ENCODE measurements at regions not wholly inside any gene's neighbourhood (a gene's known extent, or its start where the extent isn't known, plus 50 kb on each side); places are given as distances from the start of the nearest gene placed in this dataset.
A peak's percentile ranks its signal among the peaks of the same experiment; 100 is the strongest.
"Not testable (repeated sequence)": the region's sequence is repeated elsewhere in the genome, so short reads cannot be mapped to it uniquely, and the experiment has no call there.

- TF ChIP-seq, protein P1, sequence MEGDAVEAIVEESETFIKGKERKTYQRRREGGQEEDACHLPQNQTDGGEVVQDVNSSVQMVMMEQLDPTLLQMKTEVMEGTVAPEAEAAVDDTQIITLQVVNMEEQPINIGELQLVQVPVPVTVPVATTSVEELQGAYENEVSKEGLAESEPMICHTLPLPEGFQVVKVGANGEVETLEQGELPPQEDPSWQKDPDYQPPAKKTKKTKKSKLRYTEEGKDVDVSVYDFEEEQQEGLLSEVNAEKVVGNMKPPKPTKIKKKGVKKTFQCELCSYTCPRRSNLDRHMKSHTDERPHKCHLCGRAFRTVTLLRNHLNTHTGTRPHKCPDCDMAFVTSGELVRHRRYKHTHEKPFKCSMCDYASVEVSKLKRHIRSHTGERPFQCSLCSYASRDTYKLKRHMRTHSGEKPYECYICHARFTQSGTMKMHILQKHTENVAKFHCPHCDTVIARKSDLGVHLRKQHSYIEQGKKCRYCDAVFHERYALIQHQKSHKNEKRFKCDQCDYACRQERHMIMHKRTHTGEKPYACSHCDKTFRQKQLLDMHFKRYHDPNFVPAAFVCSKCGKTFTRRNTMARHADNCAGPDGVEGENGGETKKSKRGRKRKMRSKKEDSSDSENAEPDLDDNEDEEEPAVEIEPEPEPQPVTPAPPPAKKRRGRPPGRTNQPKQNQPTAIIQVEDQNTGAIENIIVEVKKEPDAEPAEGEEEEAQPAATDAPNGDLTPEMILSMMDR (IDR thresholded peaks at IDR 0.05; ENCODE audit: extremely low read depth, missing control alignments) = no peak
These were observed 78.5 kb upstream of the MEF2A start for GRCh38 chr15:99487337-99487730.

GRCh38 chr15:99492275-99492674 lies 73.5 kb upstream of the MEF2A start:
- TF ChIP-seq, protein P1 (IDR thresholded peaks at IDR 0.05; ENCODE audit: extremely low read depth, missing control alignments) = no peak
- no peak for DNase-seq (ENCODE audit: low spot score)

More at GRCh38 chr15:99487337-99487730, 78.5 kb upstream of the MEF2A start:
- no peak for DNase-seq (ENCODE audit: low spot score)

GRCh38 chr15:99492716-99493115 lies 73.1 kb upstream of the MEF2A start:
- TF ChIP-seq, protein P1 (IDR thresholded peaks at IDR 0.05; ENCODE audit: extremely low read depth, missing control alignments) = no peak
- no peak for DNase-seq (ENCODE audit: low spot score)

- no peak for DNase-seq (ENCODE audit: low spot score)
- TF ChIP-seq, protein P1 (IDR thresholded peaks at IDR 0.05; ENCODE audit: extremely low read depth, missing control alignments) = no peak
These were observed 72.3 kb upstream of the MEF2A start for GRCh38 chr15:99493461-99493860.

DNA sequence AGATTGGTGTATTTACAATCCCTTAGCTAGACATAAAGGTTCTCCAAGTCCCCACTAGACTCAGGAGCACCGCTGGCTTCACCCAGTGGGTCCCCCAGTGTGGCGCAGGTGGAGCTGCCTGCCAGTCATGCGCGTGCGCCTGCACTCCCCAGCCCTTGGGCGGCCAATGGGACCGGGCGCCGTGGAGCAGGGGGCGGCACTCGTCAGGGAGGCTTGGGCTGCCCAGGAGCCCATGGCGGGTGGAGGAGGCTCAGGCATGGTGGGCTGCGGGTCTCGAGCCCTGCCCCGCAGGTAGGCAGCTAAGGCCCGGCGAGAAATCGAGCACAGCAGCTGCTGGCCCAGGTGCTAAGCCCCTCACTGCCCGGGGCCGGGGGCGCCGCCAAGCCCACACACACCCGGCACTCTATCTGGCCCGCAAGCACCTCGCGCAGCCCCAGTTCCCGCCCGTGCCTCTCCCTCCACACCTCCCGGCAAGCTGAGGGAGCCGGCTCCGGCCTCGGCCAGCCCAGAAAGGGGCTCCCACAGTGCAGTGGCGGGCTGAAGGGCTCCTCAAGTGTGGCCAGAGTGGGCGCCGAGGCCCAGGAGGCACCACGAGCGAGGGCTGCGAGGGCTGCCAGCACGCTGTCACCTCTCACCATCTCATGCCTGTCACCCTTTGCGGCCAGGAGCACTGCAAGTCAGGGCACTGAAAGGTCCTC lies 71.1 kb upstream of the MEF2A start:
- DNase-seq (ENCODE audit: low spot score) = not testable (repeated sequence)

- TF ChIP-seq, protein P1 (IDR thresholded peaks at IDR 0.05; ENCODE audit: extremely low read depth, missing control alignments) = no peak
- peak; percentile 44 for DNase-seq (ENCODE audit: low spot score)
These were observed 70.1 kb upstream of the MEF2A start for GRCh38 chr15:99495430-99496301.

DNA sequence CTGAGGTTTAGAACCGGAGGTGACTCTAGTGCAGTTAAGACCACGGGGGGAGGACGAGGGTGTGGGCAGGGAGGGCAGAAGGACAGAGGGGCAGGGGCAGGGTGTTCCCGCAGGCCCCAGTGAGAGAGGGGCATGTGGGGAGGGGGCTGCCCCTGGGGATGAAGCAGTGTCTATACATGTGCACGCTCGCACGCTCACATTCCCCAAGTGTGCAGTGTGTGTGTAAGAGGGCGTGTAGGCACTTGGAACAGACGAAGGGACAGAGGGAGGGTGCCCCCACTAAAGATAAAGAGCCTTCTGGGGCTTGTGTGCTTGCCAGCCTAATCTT lies 69.5 kb upstream of the MEF2A start:
- TF ChIP-seq, protein P1 (IDR thresholded peaks at IDR 0.05; ENCODE audit: extremely low read depth, missing control alignments) = no peak
- no peak for DNase-seq (ENCODE audit: low spot score)
